CD4-positive, alpha-beta T cell (primary cell): ENCODE measurements at regions not wholly inside any gene's neighbourhood (a gene's known extent, or its start where the extent isn't known, plus 50 kb on each side); places are given as distances from the start of the nearest gene placed in this dataset.

Source experiments
- ATAC-seq: fragments of 200-7000 bp; cut with Tn5 transposase; one replicate; pipeline ENCODE4 v1.10.0; 2022; ENCODE audit warnings: mild to moderate bottlenecking; ENCODE audit not compliant: poor library complexity
- CTCF ChIA-PET: fragments of 350-600 bp; sonication (Branson Sonifier 250); formaldehyde crosslinking; loops from one replicate; lab custom pipeline; 2021; ENCODE audit warnings: antibody characterized with exemption, inconsistent platforms; lab: Charles Lee
- POLR2A ChIA-PET: fragments of 350-600 bp; sonication (Branson Sonifier 250); formaldehyde crosslinking; loops from one replicate; lab custom pipeline; 2021; ENCODE audit warnings: antibody characterized with exemption, inconsistent platforms; lab: Charles Lee
- DNase-seq, 14 experiments: peaks; one replicate each; pipeline ENCODE4 v3.0.0-alpha.2; 2013 to 2020; ENCODE audit warnings: mixed read lengths in 2 of 14
- H3K27ac ChIP-seq, 2 donors: one replicate each; pipeline versions ENCODE4 v1.5.1 to v1.7.0; 2013; ENCODE audit warnings: low read length in 2 of 2, low read depth in 1 of 2, mild to moderate bottlenecking in 1 of 2
- H3K27me3 ChIP-seq, 2 experiments: 1 replicate in 1 of 2; 2 replicates in 1 of 2; pipeline versions ENCODE4 v1.6.1 to v1.7.0; 2013; ENCODE audit warnings: low read length in 2 of 2, control low read depth in 1 of 2, mild to moderate bottlenecking in 1 of 2, moderate library complexity in 1 of 2; ENCODE audit not compliant: insufficient read depth in 2 of 2, control insufficient read depth in 1 of 2
- H3K36me3 ChIP-seq: one replicate; pipeline ENCODE4 v1.6.1; 2013; ENCODE audit warnings: low read length, control low read depth; ENCODE audit not compliant: insufficient read depth
- H3K4me1 ChIP-seq: one replicate; pipeline ENCODE4 v1.6.1; 2013; ENCODE audit warnings: low read length, control low read depth; ENCODE audit not compliant: insufficient read depth
- H3K4me3 ChIP-seq: one replicate; pipeline ENCODE4 v1.5.1; 2013; ENCODE audit warnings: mild to moderate bottlenecking, low read length, moderate library complexity
- H3K9me3 ChIP-seq, 2 experiments: 1 replicate in 1 of 2; 2 replicates in 1 of 2; pipeline versions ENCODE4 v1.6.1 to v1.7.0; 2013; ENCODE audit warnings: low read length in 2 of 2, mild to moderate bottlenecking in 2 of 2, control low read depth in 1 of 2, moderate library complexity in 1 of 2; ENCODE audit not compliant: control insufficient read depth in 1 of 2, insufficient read depth in 1 of 2
- H3K27ac Mint-ChIP-seq: one replicate; pipeline ENCODE4 v1.8.0; 2020; ENCODE audit warnings: mixed read lengths
- H3K27me3 Mint-ChIP-seq: one replicate; pipeline ENCODE4 v1.8.0; 2021; ENCODE audit warnings: mixed read lengths
- H3K36me3 Mint-ChIP-seq: one replicate; pipeline ENCODE4 v1.8.0; 2021; ENCODE audit warnings: low read depth, mixed read lengths
- H3K4me1 Mint-ChIP-seq: one replicate; pipeline ENCODE4 v1.8.0; 2021; ENCODE audit warnings: low read depth, mixed read lengths
- H3K4me3 Mint-ChIP-seq: one replicate; pipeline ENCODE4 v1.8.0; 2020; ENCODE audit warnings: mild to moderate bottlenecking, mixed read lengths
- H3K9me3 Mint-ChIP-seq: one replicate; pipeline ENCODE4 v1.8.0; 2020; ENCODE audit warnings: mixed read lengths
- CTCF ChIP-seq: fragments of 200-600 bp; IDR thresholded peaks from one replicate; pipeline ENCODE4 v1.8.0; 2022; ENCODE audit warnings: antibody characterized with exemption, mild to moderate bottlenecking
- intact Hi-C, 2 experiments: fragments of 100-400 bp; cut with DNase I in 1 of 2; cut with micrococcal nuclease in 1 of 2; formaldehyde crosslinking; loops; one replicate each; pipeline versions ENCODE4 v1.15.1 to v1.9.0; 2023 to 2025; cut with DNase I, micrococcal nuclease

GRCh38 chr3:152123457-152123856 lies 145.3 kb upstream of the MBNL1 start:
- Histone ChIP-seq H3K4me3 (no peak overlapping the region), H3K27me3 (no peaks in the 10 kb centered on the region), H3K4me1 (no peaks in the 10 kb centered on the region), H3K9me3 (no peaks in the 10 kb centered on the region), H3K36me3 (no peaks in the 10 kb centered on the region), H3K27ac (no peak overlapping the region)
- H3K27me3 Mint-ChIP-seq, result no peaks in the 10 kb centered on the region
- no peak overlapping the region for H3K27ac Mint-ChIP-seq
- intact Hi-C loops, result no loop called here
- POLR2A ChIA-PET, result no interaction called here
- ATAC-seq (no peak), DNase-seq (no peak)
- no peaks in the 10 kb centered on the region for H3K9me3 Mint-ChIP-seq
- H3K36me3 Mint-ChIP-seq, result no peaks in the 10 kb centered on the region
- peaks cover 15% of the 10 kb centered on the region for H3K4me1 Mint-ChIP-seq
- TF ChIP-seq CTCF, result no peak
- CTCF ChIA-PET, result no interaction called here
- H3K4me3 Mint-ChIP-seq, result peak overlapping the region; percentile 7

GRCh38 chr3:152126260-152126659 lies 142.5 kb upstream of the MBNL1 start:
- H3K4me3 ChIP-seq, result no peak overlapping the region
- peaks cover 15% of the 10 kb centered on the region for H3K4me1 Mint-ChIP-seq
- ChIA-PET CTCF (no interaction called here), POLR2A (no interaction called here)
- intact Hi-C loops, result no loop called here
- H3K36me3 ChIP-seq, result no peaks in the 10 kb centered on the region
- no peaks in the 10 kb centered on the region for H3K27me3 Mint-ChIP-seq
- H3K36me3 Mint-ChIP-seq, result no peaks in the 10 kb centered on the region
- no peak overlapping the region for H3K27ac Mint-ChIP-seq
- no peaks in the 10 kb centered on the region for H3K27me3 ChIP-seq
- H3K4me1 ChIP-seq, result no peaks in the 10 kb centered on the region
- no peaks in the 10 kb centered on the region for H3K9me3 ChIP-seq
- H3K4me3 Mint-ChIP-seq, result no peak overlapping the region
- no peak for TF ChIP-seq CTCF
- no peak overlapping the region for H3K27ac ChIP-seq
- DNase-seq, result no peak
- no peak for ATAC-seq
- no peaks in the 10 kb centered on the region for H3K9me3 Mint-ChIP-seq

- no peak for ATAC-seq
- CTCF ChIA-PET, result no interaction called here
These were observed 141.7 kb upstream of the MBNL1 start for GRCh38 chr3:152127058-152127457.

More at GRCh38 chr3:152127058-152127457, 141.7 kb upstream of the MBNL1 start:
- DNase-seq, result no peak
- no peak overlapping the region for H3K27ac Mint-ChIP-seq
- H3K4me1 Mint-ChIP-seq, result peaks cover 13% of the 10 kb centered on the region
- no peaks in the 10 kb centered on the region for H3K4me1 ChIP-seq
- no peaks in the 10 kb centered on the region for H3K9me3 Mint-ChIP-seq
- no peak overlapping the region for H3K27ac ChIP-seq
- no peak overlapping the region for H3K4me3 ChIP-seq
- H3K36me3 Mint-ChIP-seq, result no peaks in the 10 kb centered on the region
- no peaks in the 10 kb centered on the region for H3K27me3 Mint-ChIP-seq
- no peaks in the 10 kb centered on the region for H3K27me3 ChIP-seq
- POLR2A ChIA-PET, result no interaction called here
- H3K4me3 Mint-ChIP-seq, result no peak overlapping the region
- H3K9me3 ChIP-seq, result no peaks in the 10 kb centered on the region
- intact Hi-C loops, result no loop called here
- no peak for TF ChIP-seq CTCF
- no peaks in the 10 kb centered on the region for H3K36me3 ChIP-seq
